ENCODE measurements at regions not wholly inside any gene's neighbourhood (a gene's known extent, or its start where the extent isn't known, plus 50 kb on each side); places are given as distances from the start of the nearest gene placed in this dataset.

DNA sequence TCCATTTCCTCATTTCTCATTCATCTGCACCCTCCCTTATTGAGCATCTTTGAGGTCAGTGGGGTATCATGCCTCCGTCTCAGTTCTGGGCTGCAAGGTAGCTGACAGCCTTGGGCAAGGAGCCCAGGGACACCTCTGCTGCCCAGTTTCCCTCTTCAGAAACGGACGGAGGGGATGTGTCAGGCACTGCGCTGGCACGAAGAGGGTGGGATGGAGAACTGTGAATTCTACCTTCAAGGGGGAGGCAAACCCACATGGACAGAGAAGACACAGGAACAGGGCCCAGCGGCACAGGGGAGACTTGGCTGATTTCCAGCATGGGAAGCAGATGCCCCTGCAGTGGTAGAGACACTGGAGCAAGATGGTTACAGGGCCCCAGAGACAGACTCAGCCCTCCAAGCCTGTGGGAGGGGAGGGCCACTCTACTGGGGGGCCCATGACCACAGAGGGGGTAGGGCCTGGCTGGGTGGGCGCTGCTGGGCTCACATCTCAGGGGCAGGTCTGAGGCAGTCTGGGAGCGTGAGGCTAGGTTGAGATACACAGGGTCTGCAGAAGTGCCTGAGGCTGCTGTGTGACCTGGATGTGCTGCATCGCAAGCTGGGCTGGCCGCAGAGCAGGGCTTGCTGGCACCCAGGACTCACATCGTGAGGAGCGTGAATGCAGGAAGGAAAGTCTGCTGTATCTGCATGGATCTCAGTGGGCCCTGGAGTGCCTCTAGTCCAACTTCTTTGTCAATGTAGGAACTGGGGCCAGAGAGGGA lies 92.3 kb downstream of the HS1BP3 start:
- TF ChIP-seq BHLHE40 (IDR thresholded peaks at IDR 0.05; ENCODE audit: borderline replicate concordance) (no peak), TARDBP (IDR thresholded peaks at IDR 0.05) (no peak)
